Cardiac muscle cell (in vitro differentiated cells and primary cell): ENCODE measurements at regions not wholly inside any gene's neighbourhood (a gene's known extent, or its start where the extent isn't known, plus 50 kb on each side); places are given as distances from the start of the nearest gene placed in this dataset.

ENCODE experiments used
- DNase-seq, 2 donors: peaks; one replicate each; pipeline versions ENCODE4 v3.0.0 to v3.0.0-alpha.2; 2010 to 2017; ENCODE audit warnings: low read depth in 1 of 2, low spot score in 1 of 2
- H3K27ac ChIP-seq: fragments of 200-600 bp; sonication (generic); 2 replicates; pipeline ENCODE4 v1.5.1; 2016
- H3K27me3 ChIP-seq: fragments of 200-600 bp; sonication (generic); 2 replicates; pipeline ENCODE4 v1.6.0; 2016; ENCODE audit warnings: control low read depth
- H3K36me3 ChIP-seq: fragments of 200-600 bp; sonication (generic); 2 replicates; pipeline ENCODE4 v1.5.1; 2016; ENCODE audit warnings: control low read depth
- H3K4me1 ChIP-seq: fragments of 200-600 bp; sonication (generic); 2 replicates; pipeline ENCODE4 v1.8.1; 2017; ENCODE audit warnings: low read depth, mild to moderate bottlenecking, mixed run types
- H3K4me3 ChIP-seq: fragments of 200-600 bp; sonication (generic); 2 replicates; pipeline ENCODE4 v1.5.1; 2016; ENCODE audit warnings: mild to moderate bottlenecking
- H3K9me3 ChIP-seq: fragments of 200-600 bp; sonication (generic); 2 replicates; pipeline ENCODE4 v1.5.1; 2017; ENCODE audit warnings: low read depth, mild to moderate bottlenecking, control low read depth
- CTCF ChIP-seq: IDR thresholded peaks from 2 replicates; pipeline ENCODE4 v1.5.1; 2012; ENCODE audit warnings: low read depth, mild to moderate bottlenecking, low read length

GRCh38 chr1:187236676-187237075 lies 407.9 kb downstream of the PLA2G4A start:
- peak in 1 of 2 donors; percentile 80 for DNase-seq
- TF ChIP-seq CTCF: no peak
- peaks cover 38% of the 10 kb centered on the region for H3K4me1 ChIP-seq

GRCh38 chr1:187237542-187237941 lies 408.8 kb downstream of the PLA2G4A start:
- peaks cover 38% of the 10 kb centered on the region for H3K4me1 ChIP-seq
- H3K36me3 ChIP-seq: no peaks in the 10 kb centered on the region
- no peaks in the 10 kb centered on the region for H3K9me3 ChIP-seq
- no peak for DNase-seq
- peak overlapping the region; percentile 86 for H3K27ac ChIP-seq
- TF ChIP-seq CTCF: no peak
- no peaks in the 10 kb centered on the region for H3K27me3 ChIP-seq
- H3K4me3 ChIP-seq: no peak overlapping the region

More at GRCh38 chr1:187236676-187237075, 407.9 kb downstream of the PLA2G4A start:
- H3K4me3 ChIP-seq: no peak overlapping the region
- peak overlapping the region; percentile 86 for H3K27ac ChIP-seq
- no peaks in the 10 kb centered on the region for H3K9me3 ChIP-seq
- H3K27me3 ChIP-seq: no peaks in the 10 kb centered on the region
- no peaks in the 10 kb centered on the region for H3K36me3 ChIP-seq

GRCh38 chr1:187241971-187242370 lies 413.2 kb downstream of the PLA2G4A start:
- Histone ChIP-seq H3K4me1 (peaks cover 33% of the 10 kb centered on the region), H3K4me3 (no peak overlapping the region), H3K27ac (no peak overlapping the region), H3K27me3 (no peaks in the 10 kb centered on the region), H3K9me3 (no peaks in the 10 kb centered on the region), H3K36me3 (no peaks in the 10 kb centered on the region)
- no peak for TF ChIP-seq CTCF
- DNase-seq: no peak

GRCh38 chr1:187244623-187245022 lies 415.9 kb downstream of the PLA2G4A start:
- no peaks in the 10 kb centered on the region for H3K9me3 ChIP-seq
- H3K27me3 ChIP-seq: no peaks in the 10 kb centered on the region
- no peak for TF ChIP-seq CTCF
- no peak overlapping the region for H3K4me3 ChIP-seq
- no peaks in the 10 kb centered on the region for H3K36me3 ChIP-seq
- peak; percentile 8 to 82 for DNase-seq
- peaks cover 18% of the 10 kb centered on the region for H3K4me1 ChIP-seq
- H3K27ac ChIP-seq: peak overlapping the region; percentile 30

- no peak for DNase-seq
These were observed 416.5 kb downstream of the PLA2G4A start for GRCh38 chr1:187245201-187245600.

More at GRCh38 chr1:187245201-187245600, 416.5 kb downstream of the PLA2G4A start:
- Histone ChIP-seq H3K27me3 (no peaks in the 10 kb centered on the region), H3K36me3 (no peaks in the 10 kb centered on the region), H3K27ac (peak overlapping the region; percentile 30), H3K9me3 (no peaks in the 10 kb centered on the region), H3K4me3 (no peak overlapping the region), H3K4me1 (peaks cover 18% of the 10 kb centered on the region)
- no peak for TF ChIP-seq CTCF
